HuH-7 (cell line): ENCODE measurements at regions not wholly inside any gene's neighbourhood (a gene's known extent, or its start where the extent isn't known, plus 50 kb on each side); places are given as distances from the start of the nearest gene placed in this dataset.

Source experiments
- DNase-seq: peaks from one replicate; pipeline ENCODE4 v3.0.0; 2011; ENCODE audit warnings: low spot score

DNA sequence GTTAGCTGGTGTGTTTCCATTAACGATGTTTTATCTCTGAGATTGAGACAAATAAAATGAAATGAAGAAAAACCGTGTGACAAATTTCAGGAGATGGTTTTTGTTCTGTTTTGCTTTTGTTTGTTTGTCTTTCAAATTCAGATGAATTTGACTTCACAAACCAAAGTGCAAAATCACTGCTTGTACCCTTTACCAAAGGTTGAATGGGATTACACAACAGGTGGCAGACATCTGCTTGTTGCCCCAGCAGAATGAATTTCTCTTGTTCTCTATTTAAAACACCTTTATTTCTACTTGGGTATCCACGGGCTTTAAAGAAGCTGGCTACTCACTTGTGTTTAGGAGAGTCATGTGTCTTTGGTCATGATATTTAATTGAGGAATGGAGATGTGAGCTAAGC, 239.7 kb upstream of the CLNK start:
- no peak for DNase-seq

DNA sequence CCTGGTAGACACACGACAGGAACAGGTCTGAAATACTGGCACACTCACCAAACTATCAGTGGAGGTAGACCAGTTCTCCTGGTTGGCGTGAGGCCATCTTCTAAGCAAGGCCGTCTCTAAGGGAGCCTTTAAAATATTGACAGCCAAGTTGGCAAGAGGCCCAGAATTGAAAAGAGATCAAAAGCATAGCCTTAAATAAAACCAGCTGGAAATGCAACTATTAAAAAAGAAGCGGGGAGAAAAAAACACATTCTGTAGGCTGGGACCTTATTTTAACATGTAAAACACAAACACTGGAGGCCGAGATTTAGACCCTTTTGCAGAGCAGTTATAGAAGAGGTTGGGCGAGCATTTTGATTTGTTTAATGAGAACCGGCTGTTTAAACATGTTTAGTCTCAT, 233.0 kb upstream of the CLNK start:
- no peak for DNase-seq

DNA sequence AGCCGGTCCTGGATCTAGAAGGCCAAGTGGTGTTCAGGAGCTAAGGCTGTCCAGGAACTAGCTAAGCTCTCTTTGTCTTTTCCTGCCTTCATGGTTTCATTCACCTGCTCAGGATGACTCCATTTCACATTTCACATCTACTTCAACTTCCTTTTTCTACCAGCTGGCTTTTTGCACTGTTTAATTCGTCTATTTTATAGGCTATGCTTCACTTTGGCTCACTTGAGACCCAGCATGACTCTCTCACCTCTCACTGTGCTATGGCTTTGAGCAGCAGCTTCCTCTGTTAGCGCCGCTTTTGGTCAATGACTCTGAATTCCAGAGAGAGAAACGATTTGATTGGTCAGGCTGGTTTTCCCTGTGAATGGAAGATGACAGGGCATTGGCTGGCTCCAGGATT, 213.5 kb upstream of the CLNK start:
- DNase-seq = no peak

DNA sequence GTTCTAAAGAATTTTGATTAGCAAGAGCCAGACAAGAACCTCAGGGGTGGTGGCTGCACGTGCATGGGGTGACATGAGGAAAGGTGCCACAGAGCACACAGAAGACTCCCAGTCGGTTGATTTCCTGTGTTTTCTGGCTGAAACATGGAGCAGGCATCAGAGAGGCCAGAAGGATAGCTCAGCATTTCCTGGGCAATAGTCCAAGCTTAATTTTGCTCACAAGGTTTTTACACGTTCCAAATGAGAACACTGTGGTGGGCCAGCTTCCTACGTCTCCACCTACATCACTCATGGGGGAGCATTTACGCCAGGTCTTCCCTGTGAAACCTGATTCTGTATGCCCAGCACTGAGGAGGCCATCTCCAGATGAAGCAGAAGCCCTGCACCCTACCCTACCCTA, 212.5 kb upstream of the CLNK start:
- DNase-seq = no peak

DNA sequence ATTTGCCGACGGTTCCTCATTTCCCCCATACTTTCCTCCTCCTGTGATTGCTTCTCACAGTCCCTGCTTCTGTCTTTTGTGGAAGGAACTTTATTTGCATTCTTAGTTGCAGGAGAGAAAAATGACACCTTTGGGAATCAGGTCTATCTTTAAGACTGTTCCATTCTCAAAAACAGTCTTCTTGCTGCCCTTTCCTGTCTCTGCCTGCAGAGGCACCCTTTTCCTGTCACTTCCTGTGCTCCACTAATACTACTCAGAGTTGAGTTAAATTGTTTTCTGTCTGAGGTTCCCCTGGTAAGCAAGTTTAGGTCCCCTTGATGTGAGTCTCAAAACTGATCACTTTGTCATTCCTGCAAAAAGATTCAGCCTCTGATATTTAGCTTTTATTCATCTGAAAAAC, 208.8 kb upstream of the CLNK start:
- DNase-seq = no peak

DNA sequence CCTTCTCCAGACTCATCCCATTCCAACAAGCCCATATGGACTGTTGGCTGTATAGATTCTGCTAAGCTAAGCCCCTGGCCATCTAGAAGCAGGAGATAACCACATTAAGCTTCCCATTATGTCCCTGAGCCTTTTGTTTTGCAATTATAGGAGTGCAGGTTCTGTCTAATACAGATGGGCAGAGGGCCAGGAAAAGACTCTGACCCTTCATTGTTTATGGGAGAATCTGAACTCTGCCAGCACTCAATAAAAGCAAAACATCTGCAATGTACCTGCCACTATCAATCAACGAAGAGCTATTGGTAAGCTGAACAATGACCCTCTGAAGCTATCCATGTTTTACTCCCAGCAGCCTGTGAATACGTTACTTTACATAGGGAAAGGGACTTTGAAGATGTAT, 207.3 kb upstream of the CLNK start:
- no peak for DNase-seq

DNA sequence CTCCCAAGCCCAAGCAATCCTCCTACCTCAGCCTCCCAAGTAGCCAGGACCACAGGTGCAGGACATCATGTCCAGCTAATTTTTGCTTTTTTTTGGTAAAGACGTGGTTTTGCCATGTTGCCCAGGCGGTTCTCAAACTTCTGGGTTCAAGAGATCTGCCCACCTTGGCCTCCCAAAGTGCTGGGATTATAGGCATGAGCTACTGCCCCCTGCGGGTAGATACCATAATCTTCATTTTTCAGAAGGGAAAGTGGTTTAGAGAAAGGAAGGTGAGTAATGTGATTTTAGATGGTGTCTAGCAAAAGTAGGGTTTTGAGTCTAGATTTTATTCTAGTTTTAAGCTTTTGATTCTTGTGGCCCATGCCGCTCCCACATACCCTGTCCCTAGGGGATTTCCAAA, 205.3 kb upstream of the CLNK start:
- DNase-seq = no peak

DNA sequence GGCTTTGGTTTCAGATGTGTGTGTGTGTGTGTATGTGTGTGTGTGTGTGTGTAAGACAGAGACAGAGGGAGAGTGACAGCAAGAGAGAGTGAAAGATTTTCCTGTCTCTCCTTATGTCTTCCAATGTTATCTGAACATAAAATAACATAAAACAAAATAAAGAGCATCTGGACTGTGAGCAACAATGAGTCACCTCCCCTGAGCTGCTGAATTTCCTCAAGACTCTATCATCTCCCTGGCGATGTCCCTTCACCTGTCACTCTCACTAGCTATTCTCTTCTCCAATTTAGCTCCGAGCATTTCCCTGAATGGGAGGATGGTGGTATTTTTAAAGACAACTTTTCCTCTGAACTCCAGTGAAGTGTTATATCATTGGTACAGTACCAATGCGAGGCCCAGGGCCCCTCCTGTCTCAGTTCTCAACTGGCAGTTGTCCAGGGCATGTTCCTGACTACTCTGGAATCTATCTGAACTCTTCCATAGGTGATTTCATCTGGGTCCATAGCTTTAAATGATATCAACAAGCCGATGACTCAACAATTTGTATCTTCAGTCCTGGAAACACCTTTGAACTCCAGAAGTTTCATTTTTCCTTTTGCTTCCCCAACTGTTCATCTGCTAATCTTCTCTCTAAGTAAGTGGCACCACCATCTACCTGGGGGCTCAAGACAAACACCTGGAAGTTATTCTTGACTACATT, 195.0 kb upstream of the CLNK start:
- no peak for DNase-seq

DNA sequence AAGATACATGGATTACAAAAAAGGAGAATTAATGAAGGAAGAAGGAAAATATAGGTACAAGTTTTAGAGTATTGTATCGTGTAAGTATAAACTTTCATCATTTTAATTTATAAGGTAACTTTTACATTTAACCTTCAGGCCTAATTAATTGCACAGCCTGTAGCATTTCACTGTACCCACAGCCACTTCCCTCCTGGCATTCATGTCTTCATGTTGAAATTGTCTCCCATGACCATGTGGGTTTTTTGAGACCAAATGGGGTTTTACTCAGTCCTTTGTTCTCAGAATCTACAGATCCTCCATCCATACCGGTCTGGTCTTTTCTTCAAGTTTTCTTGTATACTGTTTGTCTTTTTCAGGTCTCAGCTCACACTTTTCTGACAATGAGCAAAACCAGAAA, 194.3 kb upstream of the CLNK start:
- DNase-seq = no peak

DNA sequence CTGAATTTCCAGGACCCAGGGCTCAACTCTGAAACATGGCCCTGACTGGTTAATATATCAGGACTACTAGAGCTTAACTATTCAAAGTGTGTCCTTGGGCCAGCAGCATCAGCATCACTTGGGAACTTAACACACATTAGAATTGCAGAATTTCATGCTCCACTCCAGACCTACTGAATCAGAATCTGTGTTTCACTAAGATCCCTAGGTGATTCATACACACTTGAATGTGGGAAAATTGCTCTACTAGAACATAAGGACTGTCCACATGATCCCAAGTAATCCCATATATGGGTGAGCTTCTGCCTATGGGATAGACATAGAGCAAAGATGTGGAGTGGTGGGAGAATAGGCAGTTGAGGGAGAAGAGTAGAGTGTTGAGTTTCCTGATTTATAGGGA, 192.5 kb upstream of the CLNK start:
- no peak for DNase-seq

DNA sequence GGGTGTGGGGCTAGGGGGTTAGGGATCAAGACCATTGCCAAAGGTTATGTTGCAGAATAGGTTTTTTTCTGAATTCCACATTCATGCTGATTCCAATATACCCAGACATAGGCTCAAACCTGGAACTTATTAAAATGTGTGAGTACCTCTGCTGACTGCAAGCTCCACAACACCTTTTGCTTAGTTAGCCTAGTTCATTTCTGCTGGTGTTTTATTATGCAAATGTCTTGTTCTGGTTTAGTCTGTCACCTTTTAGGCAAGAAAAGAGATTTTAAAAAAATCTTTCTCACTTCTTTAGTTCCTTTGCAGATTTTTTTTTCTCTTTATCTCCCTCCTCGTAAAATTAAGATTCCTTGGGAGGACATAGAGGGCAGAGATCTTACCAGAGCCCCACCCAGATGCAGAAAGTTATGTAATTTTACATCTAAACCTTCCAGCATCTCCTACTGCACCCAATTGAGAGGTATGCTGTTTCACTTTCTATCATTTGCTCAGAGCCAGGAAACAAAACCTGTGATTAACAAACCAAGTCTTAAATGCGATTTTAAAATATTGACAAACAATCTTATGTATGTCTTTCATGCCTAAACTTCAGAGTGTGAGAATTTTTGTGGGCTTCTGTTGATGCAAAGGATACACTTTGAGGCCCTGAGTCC, 190.7 kb upstream of the CLNK start:
- DNase-seq = no peak

DNA sequence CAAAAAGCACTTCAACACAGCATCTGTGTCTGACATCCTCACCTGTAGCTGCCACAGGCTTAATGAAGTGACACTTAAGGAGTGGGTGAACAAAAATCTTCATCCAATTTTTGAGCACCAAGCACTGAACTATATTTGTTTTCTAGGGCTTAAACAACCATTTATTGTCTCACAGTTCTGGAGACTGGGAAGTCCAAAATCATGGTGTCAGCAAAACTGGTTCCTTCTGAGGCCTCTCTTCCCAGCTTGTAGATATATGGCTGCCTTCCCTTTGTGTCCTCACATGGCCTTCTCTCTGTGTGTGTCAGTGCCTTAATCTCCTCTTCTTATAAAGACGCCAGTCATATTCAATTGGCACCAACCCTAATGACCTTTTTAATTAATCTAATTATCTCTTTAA, 189.2 kb upstream of the CLNK start:
- no peak for DNase-seq

DNA sequence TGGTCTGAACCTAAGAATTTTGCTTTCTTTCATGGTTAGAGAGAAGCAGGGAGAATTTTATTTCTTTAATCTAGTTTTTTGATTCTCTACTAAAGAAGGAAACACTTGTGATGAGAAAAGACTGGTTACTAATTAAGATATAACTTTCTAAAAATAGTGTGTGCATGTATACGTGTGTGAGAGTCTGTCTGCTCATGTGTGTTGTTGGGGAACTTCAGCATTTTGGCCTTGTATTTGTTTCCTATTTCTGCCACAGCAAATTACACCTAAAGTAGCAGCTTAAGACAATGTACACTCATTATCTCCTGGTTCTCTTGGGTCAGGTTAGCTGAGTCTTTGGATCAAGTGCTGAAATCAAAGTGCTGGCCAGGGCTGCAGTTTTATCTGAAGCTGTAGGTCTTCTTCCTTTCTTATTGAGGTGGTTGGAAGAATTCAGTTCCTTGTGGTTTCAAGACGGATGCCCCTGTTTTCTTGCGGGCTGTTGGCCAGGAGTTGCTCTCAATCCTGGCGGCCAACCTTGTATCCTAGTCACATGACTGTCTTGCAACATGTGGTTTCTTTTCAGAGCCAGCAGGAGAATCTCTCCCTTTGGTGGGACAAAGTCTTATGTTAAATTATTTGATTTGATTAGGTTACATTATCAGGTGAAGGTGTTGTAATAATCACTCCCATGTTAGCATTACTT, 188.4 kb upstream of the CLNK start:
- no peak for DNase-seq

DNA sequence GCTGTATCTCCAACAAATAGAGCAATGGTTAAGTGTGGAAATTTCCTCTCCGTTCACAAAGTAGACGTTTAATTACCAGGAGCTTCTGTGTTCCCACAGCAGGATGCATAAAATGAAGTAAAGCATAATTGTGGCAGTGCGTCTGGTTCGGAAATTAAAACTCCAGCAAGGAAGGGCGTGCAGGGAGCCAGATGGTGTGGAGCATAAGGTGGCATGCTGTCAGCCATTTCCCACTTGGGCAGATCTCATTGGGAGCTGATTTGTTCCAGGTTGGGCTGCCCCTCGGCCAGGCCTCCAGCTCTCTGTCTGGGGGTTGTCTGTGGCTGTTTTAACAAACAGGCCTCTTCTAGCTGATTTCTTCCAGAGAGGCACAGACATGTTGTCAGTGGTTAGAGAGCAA, 182.1 kb upstream of the CLNK start:
- DNase-seq = no peak

DNA sequence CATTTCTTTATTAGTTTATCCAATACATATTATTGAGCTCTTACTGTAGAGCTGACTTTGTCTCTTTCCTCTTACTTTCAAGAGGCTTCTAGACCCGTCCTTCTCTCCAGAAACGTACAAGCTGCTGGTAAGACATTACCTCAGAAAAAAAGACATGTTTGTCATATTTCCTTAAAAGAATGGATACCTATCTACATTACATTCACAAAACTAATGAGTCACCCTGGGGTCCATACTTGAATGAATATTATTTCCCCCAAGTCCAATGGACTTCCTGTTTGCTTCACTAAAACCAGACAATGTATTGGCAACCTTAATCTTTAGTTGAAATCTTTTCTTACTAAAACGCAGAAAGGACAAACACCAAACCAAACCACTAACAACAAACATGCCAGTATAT, 176.5 kb upstream of the CLNK start:
- no peak for DNase-seq

DNA sequence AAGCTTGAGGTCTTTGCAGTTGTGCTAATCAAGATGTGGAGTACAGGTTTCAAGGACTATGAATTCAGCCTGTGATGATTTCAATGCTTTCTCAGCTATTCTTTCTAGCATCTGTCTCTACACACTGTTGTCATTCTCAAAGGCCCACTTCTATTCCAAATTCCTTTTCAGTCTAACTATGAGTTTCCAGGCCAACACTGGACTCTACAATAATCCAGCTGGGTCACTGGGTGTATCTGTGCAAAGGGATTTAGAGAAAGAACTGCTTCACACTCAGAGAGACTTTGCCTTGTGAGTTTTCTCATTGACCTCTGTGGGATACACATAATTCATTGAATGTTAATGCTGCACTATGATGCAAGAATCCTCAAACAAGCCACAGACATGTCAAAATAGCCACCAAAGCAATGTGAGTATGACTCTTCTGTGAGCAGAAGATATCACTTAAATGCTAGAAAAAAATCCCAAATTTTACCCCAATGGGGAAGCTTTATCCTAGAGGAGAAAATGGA, 171.8 kb upstream of the CLNK start:
- no peak for DNase-seq

DNA sequence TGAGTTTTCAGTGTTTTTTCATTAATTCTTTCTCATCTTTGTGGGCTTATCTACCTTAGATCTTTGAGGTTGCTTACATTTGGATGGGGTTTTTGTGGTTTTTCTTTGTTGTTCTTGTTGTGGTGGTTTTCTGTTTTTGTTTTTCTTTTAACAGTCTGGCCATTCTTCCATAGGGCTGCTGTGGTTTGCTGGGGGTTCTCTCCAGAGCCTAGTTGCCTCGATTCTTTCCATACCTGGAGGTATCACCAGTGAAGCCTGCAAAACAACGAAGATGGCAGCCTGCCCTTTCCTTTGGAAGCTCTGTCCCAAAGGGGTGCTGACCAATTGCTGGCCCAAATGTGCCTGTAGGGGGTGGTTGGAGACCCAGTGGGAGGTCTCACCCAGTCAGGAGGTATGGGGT, 168.6 kb upstream of the CLNK start:
- DNase-seq = no peak

DNA sequence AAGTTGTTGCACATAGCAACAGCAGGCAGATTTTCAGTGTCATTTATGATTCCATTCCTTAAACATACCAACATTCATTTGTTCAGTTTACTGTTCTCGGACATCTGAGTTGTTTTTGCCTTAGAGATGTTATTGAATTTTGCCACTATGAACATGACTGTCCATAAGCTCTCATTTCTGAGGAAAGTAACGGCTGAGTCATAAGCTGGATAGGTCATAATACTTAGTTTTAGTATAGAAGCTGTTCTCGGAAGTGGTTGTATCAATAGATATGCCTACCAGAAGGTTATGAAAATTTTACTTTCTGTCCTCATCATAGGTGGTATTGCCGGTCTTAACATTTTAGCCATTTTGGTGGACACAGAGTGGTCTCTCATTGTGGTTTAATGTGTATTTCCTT, 157.1 kb upstream of the CLNK start:
- no peak for DNase-seq

DNA sequence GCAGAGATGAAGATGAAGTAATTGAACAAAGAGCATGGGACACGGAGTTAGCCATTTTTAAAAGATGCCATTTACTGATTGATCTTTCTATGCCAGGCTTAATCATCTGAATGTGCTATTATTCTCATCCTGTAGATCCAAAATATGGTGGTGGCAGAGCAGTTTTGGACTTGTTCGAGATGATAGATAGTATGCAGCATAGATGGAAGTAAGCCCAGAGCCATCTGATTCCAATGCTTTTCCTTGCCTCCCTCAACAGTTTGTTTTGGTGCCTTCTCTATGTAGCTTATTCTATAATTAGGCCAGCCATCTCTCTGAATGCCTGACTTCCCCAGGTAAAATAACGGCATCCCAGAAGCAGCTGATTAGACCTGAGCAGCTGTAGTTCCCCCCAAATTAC, 152.6 kb upstream of the CLNK start:
- no peak for DNase-seq

DNA sequence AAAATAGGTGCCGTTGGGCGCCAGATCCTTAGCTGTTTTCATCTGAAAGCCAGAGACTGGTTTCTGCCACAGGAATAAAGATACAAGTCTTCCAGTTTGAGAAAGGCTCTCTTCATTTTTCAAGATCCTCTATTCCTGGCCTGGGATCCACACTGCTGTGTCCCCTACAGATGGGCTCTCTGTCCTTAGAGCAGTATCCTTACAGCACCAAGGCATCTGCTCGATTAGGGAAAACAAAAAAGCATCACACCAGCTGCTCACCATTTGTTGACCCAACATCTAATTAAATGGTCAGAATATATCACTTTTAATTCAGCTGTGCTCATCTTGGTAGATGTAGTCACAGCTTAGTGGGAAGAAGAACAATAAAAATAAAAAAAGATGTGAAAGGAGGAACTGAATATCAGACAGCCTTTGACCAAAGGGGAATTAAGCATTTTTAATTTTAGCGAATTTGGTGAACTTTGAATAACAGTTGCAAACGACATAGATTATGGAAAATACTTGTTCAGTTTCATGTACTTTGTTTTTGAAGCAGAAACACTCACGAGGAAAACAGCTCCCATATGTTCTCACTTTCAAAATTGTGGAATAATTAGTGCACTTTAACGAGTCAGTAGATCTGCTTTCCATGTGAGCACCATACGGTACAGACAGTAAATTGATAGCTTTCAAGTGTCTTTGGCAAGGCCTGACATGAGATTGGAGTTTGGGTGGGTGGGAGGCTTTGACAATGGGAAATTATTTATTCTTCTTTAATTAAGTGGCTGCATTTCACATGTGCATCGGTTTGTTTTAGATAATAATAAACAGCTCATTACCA, 148.4 kb upstream of the CLNK start:
- no peak for DNase-seq

DNA sequence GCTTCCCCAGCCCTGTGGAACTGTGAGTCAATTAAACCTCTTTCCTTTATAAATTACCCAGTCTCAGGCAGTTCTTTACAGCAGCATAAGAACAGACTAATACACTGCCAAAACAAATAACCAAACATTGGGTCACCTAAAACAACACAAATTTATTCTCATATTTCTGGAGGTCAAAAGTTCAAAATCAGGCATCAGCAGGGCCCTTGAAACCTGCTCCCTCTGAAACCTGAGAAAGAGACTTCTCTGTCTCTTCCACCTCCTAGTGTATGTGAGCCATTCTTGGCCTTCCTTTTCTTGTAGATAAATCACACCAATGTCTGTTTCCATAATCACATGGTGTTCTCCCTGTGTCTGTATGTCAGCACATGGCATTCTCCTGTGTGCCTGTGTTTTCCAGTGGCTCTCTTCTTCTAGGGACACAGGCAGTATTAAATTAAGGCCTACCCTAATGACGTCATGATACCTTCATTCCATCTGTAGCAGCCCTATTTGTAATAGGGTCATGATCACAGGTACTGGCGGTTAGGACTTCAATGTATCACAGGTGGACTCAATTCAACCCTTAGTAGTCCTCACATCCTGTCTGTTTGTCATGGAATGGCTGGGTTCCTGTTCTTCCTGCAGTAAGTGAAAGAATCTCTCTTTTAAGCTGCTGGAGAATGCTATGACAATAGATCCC, 147.3 kb upstream of the CLNK start:
- no peak for DNase-seq
